IMR-90 (cell line): ENCODE measurements at regions not wholly inside any gene's neighbourhood (a gene's known extent, or its start where the extent isn't known, plus 50 kb on each side); places are given as distances from the start of the nearest gene placed in this dataset.

Source experiments
- ATAC-seq: fragments of 200-7000 bp; cut with Tn5 transposase; 2 replicates; pipeline ENCODE4 v1.9.1; 2020; ENCODE audit warnings: low read depth, mild to moderate bottlenecking, moderate library complexity
- BruUV-seq: library from RNA; stranded (reverse); fragments of 400-500 nt; replicated peaks from 2 replicates; lab custom pipeline; 2021; lab: Mats Ljungman, UMichigan
- CTCF ChIA-PET: fragments of 300-600 bp; formaldehyde crosslinking; extraction: SDS; loops from one replicate; lab custom pipeline; 2021; ENCODE audit warnings: antibody characterized with exemption; lab: Yijun Ruan, JAX
- POLR2A ChIA-PET: fragments of 300-600 bp; sonication (Branson Sonifier 250); formaldehyde crosslinking; loops from one replicate; lab custom pipeline; 2022; ENCODE audit warnings: antibody characterized with exemption; ENCODE audit not compliant: unreplicated experiment; lab: Charles Lee
- DNase-seq: peaks from one replicate; pipeline ENCODE4 v3.0.0; 2013
- H2AFZ ChIP-seq: replicated peaks from 2 replicates; pipeline ENCODE3; 2013; ENCODE audit warnings: low read length, mild to moderate bottlenecking; ENCODE audit not compliant: poor library complexity
- H2AK5ac ChIP-seq: 2 replicates; pipeline ENCODE4 v1.6.1; 2013; ENCODE audit warnings: low read depth, low read length, inconsistent platforms
- H2AK9ac ChIP-seq: replicated peaks from 2 replicates; pipeline ENCODE3; 2013; ENCODE audit warnings: mild to moderate bottlenecking, low read depth, low read length, moderate library complexity; ENCODE audit not compliant: poor library complexity
- H2BK120ac ChIP-seq: 2 replicates; pipeline ENCODE4 v1.6.1; 2013; ENCODE audit warnings: low read depth, low read length, inconsistent platforms
- H2BK15ac ChIP-seq: 3 replicates; pipeline ENCODE4 v1.6.1; 2013; ENCODE audit warnings: low read depth, low read length, inconsistent platforms
- H2BK20ac ChIP-seq: 2 replicates; pipeline ENCODE4 v1.6.1; 2013; ENCODE audit warnings: low read depth, mild to moderate bottlenecking, inconsistent platforms, low read length, moderate library complexity
- H2BK5ac ChIP-seq: 2 replicates; pipeline ENCODE4 v1.6.1; 2013; ENCODE audit warnings: mild to moderate bottlenecking, low read depth, low read length, inconsistent platforms; ENCODE audit not compliant: poor library complexity, severe bottlenecking
- H3K14ac ChIP-seq: replicated peaks from 2 replicates; pipeline ENCODE4 v1.6.1; 2013; ENCODE audit warnings: low read depth, low read length, inconsistent platforms
- H3K18ac ChIP-seq: 2 replicates; pipeline ENCODE4 v1.6.1; 2013; ENCODE audit warnings: low read depth, low read length, control low read depth
- H3K23ac ChIP-seq: 2 replicates; pipeline ENCODE4 v1.6.1; 2013; ENCODE audit warnings: low read depth, low read length, inconsistent platforms
- H3K27ac ChIP-seq: 2 replicates; pipeline ENCODE4 v1.5.1; 2013; ENCODE audit warnings: mild to moderate bottlenecking, control low read depth, low read length; ENCODE audit not compliant: insufficient read depth
- H3K27me3 ChIP-seq: 2 replicates; pipeline ENCODE4 v1.6.1; 2013; ENCODE audit warnings: low read length; ENCODE audit not compliant: control insufficient read depth, insufficient read depth
- H3K36me3 ChIP-seq: 2 replicates; pipeline ENCODE4 v1.6.1; 2013; ENCODE audit warnings: low read length, mixed read lengths; ENCODE audit not compliant: control insufficient read depth, insufficient read depth
- H3K4ac ChIP-seq: 2 replicates; pipeline ENCODE4 v1.6.1; 2013; ENCODE audit warnings: low read depth, low read length, inconsistent platforms
- H3K4me1 ChIP-seq: 2 replicates; pipeline ENCODE4 v1.6.1; 2013; ENCODE audit warnings: low read length, mixed read lengths; ENCODE audit not compliant: control insufficient read depth, insufficient read depth
- H3K4me2 ChIP-seq: 2 replicates; pipeline ENCODE4 v1.6.1; 2013; ENCODE audit warnings: low read depth, mild to moderate bottlenecking, control low read depth, low read length, moderate library complexity
- H3K4me3 ChIP-seq: 2 replicates; pipeline ENCODE4 v1.5.1; 2013; ENCODE audit warnings: low read depth, mild to moderate bottlenecking, control low read depth, low read length, moderate library complexity; ENCODE audit not compliant: insufficient read depth
- H3K56ac ChIP-seq: 2 replicates; pipeline ENCODE4 v1.6.1; 2013; ENCODE audit warnings: low read length, inconsistent platforms; ENCODE audit not compliant: insufficient read depth; ENCODE audit errors: extremely low read depth
- H3K79me1 ChIP-seq, 2 experiments: 2 replicates each; pipeline ENCODE4 v1.6.1; 2013; ENCODE audit warnings: low read length in 2 of 2, inconsistent platforms in 1 of 2, low read depth in 1 of 2
- H3K9ac ChIP-seq: 2 replicates; pipeline ENCODE4 v1.6.1; 2013; ENCODE audit warnings: low read depth, low read length, control low read depth
- H3K9me1 ChIP-seq: 2 replicates; pipeline ENCODE4 v1.6.1; 2013; ENCODE audit warnings: low read length, inconsistent platforms; ENCODE audit not compliant: insufficient read depth
- H3K9me3 ChIP-seq: 2 replicates; pipeline ENCODE4 v1.6.1; 2013; ENCODE audit warnings: low read length; ENCODE audit not compliant: control insufficient read depth, insufficient read depth
- H4K20me1 ChIP-seq: 2 replicates; pipeline ENCODE4 v1.6.1; 2013; ENCODE audit warnings: low read length, inconsistent platforms; ENCODE audit not compliant: insufficient read depth
- H4K5ac ChIP-seq: 2 replicates; pipeline ENCODE4 v1.6.1; 2013; ENCODE audit warnings: mild to moderate bottlenecking, low read depth, low read length, control low read depth
- H4K8ac ChIP-seq, 2 experiments: 2 replicates each; pipeline ENCODE4 v1.6.1; 2013; ENCODE audit warnings: low read depth in 2 of 2, low read length in 2 of 2, control low read depth in 1 of 2, inconsistent platforms in 1 of 2
- H4K91ac ChIP-seq: 2 replicates; pipeline ENCODE4 v1.6.1; 2013; ENCODE audit warnings: low read depth, low read length, inconsistent platforms; ENCODE audit not compliant: insufficient read depth
- BHLHE40 ChIP-seq: fragments of 150-350 bp; IDR thresholded peaks from 2 replicates; pipeline ENCODE4 v1.6.1; 2016; ENCODE audit warnings: mild to moderate bottlenecking, low read depth, low read length
- CHD1 ChIP-seq: IDR thresholded peaks from 2 replicates; pipeline ENCODE4 v1.6.1; 2012; ENCODE audit warnings: low read depth, low read length, improper control_type of control experiment
- MAFK ChIP-seq: IDR thresholded peaks from 2 replicates; pipeline ENCODE4 v1.6.1; 2012; ENCODE audit warnings: low read depth, low read length, improper control_type of control experiment
- MAZ ChIP-seq: IDR thresholded peaks from 2 replicates; pipeline ENCODE4 v1.6.1; 2012; ENCODE audit warnings: low read depth, mild to moderate bottlenecking, low read length, improper control_type of control experiment, moderate library complexity, borderline replicate concordance
- MXI1 ChIP-seq: IDR thresholded peaks from 2 replicates; pipeline ENCODE4 v1.6.1; 2012; ENCODE audit warnings: low read depth, mild to moderate bottlenecking, low read length, moderate library complexity, borderline replicate concordance
- SMC3 ChIP-seq: fragments of 150-350 bp; IDR thresholded peaks from 2 replicates; pipeline ENCODE4 v1.6.1; 2016; ENCODE audit warnings: low read depth, mild to moderate bottlenecking, antibody characterized with exemption, low read length, moderate library complexity
- WGBS, 2 experiments: methylation state at CpG; one replicate each; pipeline versions ENCODE4 v1.1.5 to v1.1.7; 2013; ENCODE audit warnings: missing lambda C conversion rate in 2 of 2; ENCODE audit not compliant: insufficient read length in 1 of 2; ENCODE audit errors: extremely low coverage in 2 of 2; 5-methylcytosine and 5-hydroxymethylcytosine counted together
- dilution Hi-C: fragments of 300-500 bp; cut with HindIII; formaldehyde crosslinking; loops from one replicate; pipeline ENCODE4 v1.14.3; 2018; ENCODE audit warnings: low sequenced_read_pairs; ENCODE audit not compliant: unreplicated experiment
- in situ Hi-C: fragments of 300-500 bp; cut with MboI; formaldehyde crosslinking; loops from 3 replicates; pipeline ENCODE4 v1.14.3; 2019; ENCODE audit warnings: low sequenced_read_pairs, inconsistent platforms, mixed read lengths
- intact Hi-C: fragments of 100-400 bp; cut with micrococcal nuclease; formaldehyde crosslinking; loops from 2 replicates; pipeline ENCODE4 v1.10.0; 2022
- TF ChIP-seq, protein P1 (sequence below): fragments of 150-350 bp; IDR thresholded peaks from 2 replicates; pipeline ENCODE4 v1.6.1; 2017; ENCODE audit warnings: mild to moderate bottlenecking, antibody characterized with exemption, low read length, low read depth

GRCh38 chr9:89664010-89664409 lies 59.2 kb downstream of the GADD45G start:
- no peak overlapping the region for H3K18ac ChIP-seq
- no peak overlapping the region for H3K27ac ChIP-seq
- no peak for DNase-seq
- no peaks in the 10 kb centered on the region for H3K9me1 ChIP-seq
- no peaks in the 10 kb centered on the region for H3K79me1 ChIP-seq
- ChIA-PET POLR2A (no interaction called here), CTCF (no interaction called here)
- H4K5ac ChIP-seq: no peak overlapping the region
- H3K4ac ChIP-seq: no peak overlapping the region
- H4K20me1 ChIP-seq: no peaks in the 10 kb centered on the region
- H3K56ac ChIP-seq: no peak overlapping the region
- no TSS peak for BruUV-seq
- 60% methylated on average over 1 of the region's 4 CpGs; no CpG with 5 or more reads in 1 of the 2 experiments for WGBS, 2 experiments
- dilution Hi-C loops: no loop called here
- H2AFZ ChIP-seq: no peak overlapping the region
- H2AK5ac ChIP-seq: no peak overlapping the region
- no peak overlapping the region for H2BK20ac ChIP-seq
- H3K9ac ChIP-seq: no peak overlapping the region
- H3K4me1 ChIP-seq: no peaks in the 10 kb centered on the region; the same call in 1 of the 2 replicates
- no peak overlapping the region for H3K14ac ChIP-seq
- no peaks in the 10 kb centered on the region for H3K36me3 ChIP-seq
- no peak overlapping the region for H4K91ac ChIP-seq
- H2BK15ac ChIP-seq: no peak overlapping the region
- in situ Hi-C loops: no loop called here
- intact Hi-C loops: no loop called here
- H2BK5ac ChIP-seq: no peak overlapping the region
- no peak overlapping the region for H2BK120ac ChIP-seq
- no peak overlapping the region for H2AK9ac ChIP-seq
- H3K4me3 ChIP-seq: no peak overlapping the region
- no peak for ATAC-seq
- no peaks in the 10 kb centered on the region for H3K9me3 ChIP-seq
- H4K8ac ChIP-seq: no peak overlapping the region
- H3K27me3 ChIP-seq: peaks cover 2% of the 10 kb centered on the region; the same call in 1 of the 2 replicates
- H3K4me2 ChIP-seq: no peak overlapping the region
- TF ChIP-seq CHD1 (no peak), BHLHE40 (no peak), MXI1 (no peak), MAZ (no peak), MAFK (no peak), SMC3 (no peak)
- TF ChIP-seq, protein P1, sequence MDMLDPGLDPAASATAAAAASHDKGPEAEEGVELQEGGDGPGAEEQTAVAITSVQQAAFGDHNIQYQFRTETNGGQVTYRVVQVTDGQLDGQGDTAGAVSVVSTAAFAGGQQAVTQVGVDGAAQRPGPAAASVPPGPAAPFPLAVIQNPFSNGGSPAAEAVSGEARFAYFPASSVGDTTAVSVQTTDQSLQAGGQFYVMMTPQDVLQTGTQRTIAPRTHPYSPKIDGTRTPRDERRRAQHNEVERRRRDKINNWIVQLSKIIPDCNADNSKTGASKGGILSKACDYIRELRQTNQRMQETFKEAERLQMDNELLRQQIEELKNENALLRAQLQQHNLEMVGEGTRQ: no peak
- no peak overlapping the region for H3K23ac ChIP-seq
